ENCODE measurements at regions not wholly inside any gene's neighbourhood (a gene's known extent, or its start where the extent isn't known, plus 50 kb on each side); places are given as distances from the start of the nearest gene placed in this dataset.

- TF ChIP-seq POLR2A (IDR thresholded peaks at IDR 0.05; ENCODE audit: low read length) (no peak), GATA1 (IDR thresholded peaks at IDR 0.05; ENCODE audit: low read depth, low read length) (no peak)
Observed at GRCh38 chr16:73106329-73107034, 58.6 kb upstream of the ZFHX3 start.
